HG02759 (cell line): ENCODE measurements at regions not wholly inside any gene's neighbourhood (a gene's known extent, or its start where the extent isn't known, plus 50 kb on each side); places are given as distances from the start of the nearest gene placed in this dataset.
"Not testable (repeated sequence)": the region's sequence is repeated elsewhere in the genome, so short reads cannot be mapped to it uniquely, and the experiment has no call there.

ENCODE experiments used
- ATAC-seq: cut with Tn5 transposase; IDR thresholded peaks from one replicate; pipeline ENCODE4 v1.9.1; 2021; ENCODE audit warnings: mild to moderate bottlenecking, moderate library complexity; ENCODE audit not compliant: unreplicated experiment

DNA sequence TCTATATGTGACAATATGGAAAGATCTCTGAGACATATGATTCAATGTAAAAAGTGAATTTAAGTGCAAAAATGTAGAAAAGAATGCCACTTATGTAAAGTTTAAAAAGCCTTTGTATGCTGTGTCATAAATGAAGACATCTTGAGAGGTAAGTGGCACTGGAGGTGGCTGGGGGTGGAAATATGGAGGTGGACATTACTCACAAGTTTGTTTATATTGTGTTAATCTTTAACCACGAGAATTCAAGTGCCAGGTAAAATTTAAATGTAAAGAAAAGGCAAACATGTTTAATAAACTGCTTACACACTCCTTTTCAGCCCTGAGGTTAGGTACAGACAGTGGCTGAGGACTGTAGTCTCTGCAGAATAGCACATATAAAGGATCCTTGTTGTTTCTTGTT lies 235.1 kb downstream of the ABCC12 start:
- ATAC-seq: no peak

DNA sequence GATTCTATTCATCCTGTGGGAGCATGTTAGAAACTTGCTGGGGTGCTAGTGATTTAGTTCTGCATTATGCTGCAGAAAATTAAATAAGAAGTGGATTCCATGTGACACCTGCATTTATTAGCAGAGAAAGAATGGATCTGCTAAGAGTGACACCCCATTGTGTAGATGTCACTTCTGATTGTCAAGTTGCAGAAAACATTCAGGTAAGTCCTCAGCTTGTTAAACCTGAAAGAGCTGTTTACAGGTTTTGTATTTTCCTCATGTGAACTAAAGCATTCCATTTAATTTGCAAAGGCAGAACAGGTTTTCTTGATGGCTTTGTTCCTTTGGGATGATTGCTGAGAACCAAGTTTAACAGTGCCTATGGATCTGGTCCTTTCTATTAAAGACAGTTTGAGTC lies 238.7 kb downstream of the ABCC12 start:
- ATAC-seq: no peak

GRCh38 chr16:47916266-47916665 lies 239.5 kb downstream of the ABCC12 start:
- no peak for ATAC-seq

GRCh38 chr16:47907109-47907508 lies 248.7 kb downstream of the ABCC12 start:
- no peak for ATAC-seq

- no peak for ATAC-seq
Measured at GRCh38 chr16:47905771-47906170, 250.0 kb downstream of the ABCC12 start.

- no peak for ATAC-seq
Measured at GRCh38 chr16:47904691-47905090, 251.1 kb downstream of the ABCC12 start.

GRCh38 chr16:47903470-47903869 lies 252.3 kb downstream of the ABCC12 start:
- ATAC-seq: no peak

GRCh38 chr16:47897105-47897504 lies 258.7 kb downstream of the ABCC12 start:
- not testable (repeated sequence) for ATAC-seq

DNA sequence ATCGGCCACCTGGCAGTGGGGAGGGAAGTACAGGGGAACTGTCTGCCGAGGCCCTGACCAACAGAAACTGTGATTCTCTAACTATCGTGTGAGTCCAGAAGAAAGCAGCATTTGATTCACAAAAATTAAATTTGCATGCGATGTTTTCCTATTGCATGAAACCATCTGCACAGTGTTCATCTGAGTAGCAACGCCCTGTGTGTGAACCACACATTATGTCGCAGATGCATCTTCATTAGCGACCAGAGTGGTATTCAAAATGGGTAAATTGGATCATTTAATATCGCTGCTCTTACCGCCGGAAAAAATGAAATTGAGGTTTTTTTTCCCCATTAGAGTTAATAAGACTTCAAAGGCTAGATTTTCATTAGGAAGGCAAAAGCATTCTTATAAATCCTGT lies 260.6 kb downstream of the ABCC12 start:
- no peak for ATAC-seq

DNA sequence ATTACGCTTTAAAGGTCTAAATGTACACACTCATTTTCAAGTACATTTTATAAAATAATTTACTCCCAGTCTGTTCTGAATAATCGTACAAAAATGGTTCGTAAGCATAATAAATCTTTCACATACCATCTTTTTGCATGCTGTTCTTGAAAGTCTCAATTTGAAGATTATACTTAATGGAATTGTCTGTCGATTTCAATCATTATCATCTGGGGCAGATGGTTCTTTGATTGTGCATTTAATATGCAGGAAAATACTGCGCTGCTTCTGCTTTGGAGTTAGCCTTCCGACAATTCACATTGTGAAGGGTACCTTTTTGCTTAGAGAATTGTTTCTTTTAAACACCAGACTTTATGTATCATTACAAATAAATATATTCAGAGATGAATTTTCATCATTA lies 262.8 kb downstream of the ABCC12 start:
- no peak for ATAC-seq

DNA sequence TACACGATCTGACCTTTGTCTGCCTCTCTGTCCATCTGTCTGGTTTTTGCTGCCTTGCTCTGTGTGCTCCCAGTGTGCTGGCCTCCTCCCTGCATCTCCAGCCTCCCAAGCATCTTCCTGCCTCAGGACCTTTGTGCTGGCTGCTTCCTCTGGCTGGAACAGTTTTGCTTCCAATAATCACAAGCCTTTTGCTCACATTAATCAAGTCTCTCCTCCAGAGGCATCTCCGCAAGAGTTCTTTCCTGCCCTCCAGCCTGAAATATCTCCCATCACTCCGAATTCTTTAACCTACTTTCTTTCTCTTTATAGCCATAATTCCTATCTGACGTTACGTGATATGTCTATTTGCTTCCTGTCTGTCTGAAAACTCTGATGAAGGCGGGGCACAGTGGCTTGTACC lies 267.1 kb downstream of the ABCC12 start:
- ATAC-seq: no peak

DNA sequence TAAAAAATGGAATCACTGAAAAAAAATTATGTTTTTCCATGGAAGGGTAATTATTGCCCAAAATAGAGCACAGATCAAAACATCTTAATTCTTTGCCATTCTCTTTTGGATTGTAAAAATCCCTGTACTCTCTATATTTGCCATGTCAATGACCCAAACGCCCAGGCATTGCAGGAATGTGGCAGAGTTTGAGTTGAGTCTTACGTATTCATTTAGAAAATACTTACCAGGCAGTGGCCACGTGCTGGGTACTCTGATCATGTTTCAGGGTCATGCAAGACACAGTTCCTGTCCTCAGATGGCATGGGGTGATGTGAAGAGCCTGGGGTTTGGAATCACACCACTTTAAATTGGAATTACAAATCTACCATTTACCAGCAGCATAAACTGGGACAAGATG lies 267.7 kb downstream of the ABCC12 start:
- ATAC-seq: no peak

DNA sequence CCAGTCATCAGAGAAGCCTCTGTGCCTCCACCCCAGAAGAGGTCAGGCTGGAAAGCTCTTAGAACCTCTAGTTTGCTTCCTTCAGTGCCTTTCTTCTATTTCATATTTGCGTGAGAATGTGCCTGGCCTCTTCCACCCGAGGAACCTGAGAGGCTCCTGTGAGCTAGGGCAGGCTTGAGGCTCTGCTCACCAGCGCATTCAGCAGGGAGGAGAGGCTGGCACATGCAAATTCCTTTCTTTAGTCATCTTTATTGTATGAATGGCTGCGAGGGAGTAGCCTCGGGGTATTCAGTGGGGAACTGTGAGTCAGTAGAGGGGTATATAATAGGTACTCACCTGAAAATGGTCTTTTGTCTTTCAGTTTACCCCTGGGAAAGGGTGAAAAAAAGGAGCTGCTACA lies 268.3 kb downstream of the ABCC12 start:
- no peak for ATAC-seq

- no peak for ATAC-seq
Measured at GRCh38 chr16:47886631-47887415, 269.0 kb downstream of the ABCC12 start.

DNA sequence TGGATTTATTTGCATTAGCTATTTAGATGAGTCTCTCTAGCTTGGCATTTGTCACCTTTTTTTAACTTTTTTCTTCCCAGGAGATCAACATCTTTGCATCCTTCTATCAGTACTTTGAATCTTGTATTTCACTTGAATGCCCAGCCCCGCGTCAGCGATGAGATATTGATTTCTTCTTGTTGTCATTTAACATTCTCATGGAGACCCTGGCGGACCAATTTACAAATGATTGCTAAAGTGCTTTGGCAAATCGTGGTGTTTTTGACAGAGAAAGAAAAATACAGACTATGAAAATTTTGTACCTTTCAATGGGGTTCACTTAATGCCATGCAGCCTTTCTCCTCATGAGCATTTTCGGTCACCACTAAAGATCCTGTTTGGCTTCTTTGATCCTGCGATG lies 269.7 kb downstream of the ABCC12 start:
- no peak for ATAC-seq

DNA sequence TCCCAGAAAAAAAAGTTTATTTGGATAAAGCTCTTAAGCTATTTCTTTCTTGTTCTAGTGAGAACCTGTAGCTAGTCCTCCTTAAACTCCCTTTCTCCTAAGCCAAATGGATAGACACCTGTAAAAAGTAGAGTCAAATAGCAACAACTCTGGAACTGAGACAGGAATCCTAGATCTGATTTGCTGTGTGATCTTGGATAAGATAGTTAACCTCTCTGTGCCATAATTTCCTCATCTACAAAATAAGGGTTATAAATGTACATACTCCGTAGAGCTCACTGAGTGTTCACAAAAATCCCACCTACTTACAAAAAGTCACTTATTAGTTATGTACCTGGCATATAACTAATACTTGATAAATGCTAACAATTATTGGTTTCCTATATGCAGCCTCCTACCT lies 270.3 kb downstream of the ABCC12 start:
- ATAC-seq: no peak

- no peak for ATAC-seq
Measured at GRCh38 chr16:47884116-47884725, 271.6 kb downstream of the ABCC12 start.

DNA sequence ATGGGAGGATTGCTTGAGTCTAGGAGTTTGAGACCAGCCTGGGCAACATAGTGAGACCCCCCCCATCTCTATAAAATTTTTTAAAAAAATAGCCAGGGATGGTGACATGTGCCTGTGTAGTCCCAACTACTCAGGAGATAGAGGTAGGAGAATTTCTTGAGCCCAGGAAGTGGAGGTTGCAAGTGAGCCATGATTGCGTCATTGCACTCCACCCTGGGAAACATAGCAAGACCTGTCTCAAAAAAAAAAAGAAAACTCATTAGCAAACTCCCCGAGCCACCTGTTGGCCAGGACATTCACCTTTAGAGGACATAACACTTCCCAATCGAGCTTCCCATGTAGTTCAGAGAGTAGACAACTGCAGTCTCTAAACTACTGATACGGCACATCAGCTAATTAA lies 274.2 kb downstream of the ABCC12 start:
- ATAC-seq: no peak

- ATAC-seq: no peak
Measured at GRCh38 chr16:47880653-47881052, 275.1 kb downstream of the ABCC12 start.

DNA sequence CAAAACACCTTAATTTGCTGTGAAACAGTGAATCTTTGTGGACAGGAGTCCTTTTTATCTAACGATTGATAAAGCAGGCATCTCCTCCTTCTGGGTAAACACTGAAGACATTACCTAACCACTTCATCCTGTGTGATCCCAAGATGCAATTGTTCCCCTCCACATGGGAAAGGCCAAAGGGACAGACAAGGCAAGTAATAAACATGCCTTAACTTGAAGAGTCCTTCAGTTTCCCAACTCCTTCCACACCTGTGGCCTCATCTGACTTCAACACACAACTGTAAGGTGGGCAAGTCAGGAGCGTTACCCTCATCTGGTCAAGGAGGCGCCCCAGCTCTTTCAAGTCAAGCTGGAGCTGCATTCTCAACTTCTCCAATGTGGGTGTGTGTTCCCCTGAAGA lies 278.6 kb downstream of the ABCC12 start:
- ATAC-seq: no peak

GRCh38 chr16:47876511-47876910 lies 279.3 kb downstream of the ABCC12 start:
- no peak for ATAC-seq

- no peak for ATAC-seq
Measured at GRCh38 chr16:47873434-47873833, 282.4 kb downstream of the ABCC12 start.

DNA sequence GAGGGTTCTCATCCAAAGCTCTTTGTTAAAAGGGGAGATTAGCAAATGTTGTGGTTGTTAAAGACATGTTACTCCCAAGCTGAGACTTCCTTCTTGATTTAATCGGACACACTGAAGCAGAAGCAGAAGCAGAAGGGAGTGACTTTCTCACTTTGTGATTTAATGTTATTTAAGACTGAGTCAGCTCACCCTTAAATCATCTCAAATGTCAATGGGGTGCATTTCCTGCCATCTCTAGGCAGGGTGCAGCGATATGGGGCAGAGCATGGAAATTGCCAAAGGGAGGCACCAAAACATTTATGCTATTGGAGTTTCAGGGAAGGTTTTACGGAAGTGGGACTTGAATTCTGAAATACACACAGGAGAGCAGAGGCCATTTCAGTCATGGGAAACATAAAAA lies 283.6 kb downstream of the ABCC12 start:
- ATAC-seq: no peak
